ENCODE measurements at regions not wholly inside any gene's neighbourhood (a gene's known extent, or its start where the extent isn't known, plus 50 kb on each side); places are given as distances from the start of the nearest gene placed in this dataset.

DNA sequence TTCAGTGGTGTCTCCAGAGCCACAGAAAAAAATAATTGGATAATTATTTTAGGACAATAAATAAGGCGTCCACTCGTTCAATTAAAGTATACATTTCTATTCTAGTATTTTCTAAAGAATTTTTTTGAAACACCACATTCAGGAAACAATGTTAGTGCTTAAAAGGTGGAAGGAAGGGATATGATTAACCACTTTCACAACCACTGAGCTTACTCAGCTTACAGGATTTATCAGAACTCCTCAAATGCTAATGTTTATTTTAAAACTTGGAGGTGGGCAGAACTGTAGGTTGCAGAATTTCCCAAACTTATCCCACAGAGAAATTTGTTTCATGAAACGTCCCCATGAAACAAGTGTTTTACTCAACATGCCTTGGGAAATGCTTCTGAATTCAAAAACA lies 54.3 kb upstream of the MAGEB2 start:
- DNase-seq (ENCODE audit: low spot score) = no peak
